ENCODE measurements at regions not wholly inside any gene's neighbourhood (a gene's known extent, or its start where the extent isn't known, plus 50 kb on each side); places are given as distances from the start of the nearest gene placed in this dataset.
A peak's percentile ranks its signal among the peaks of the same experiment; 100 is the strongest.
"Not testable (repeated sequence)": the region's sequence is repeated elsewhere in the genome, so short reads cannot be mapped to it uniquely, and the experiment has no call there.

GRCh38 chr9:63820383-63820782, 1464.6 kb downstream of the FOXD4L5 start:
- peaks cover 15% of the 10 kb centered on the region for H3K27me3 Mint-ChIP-seq
- H3K4me1 Mint-ChIP-seq, result peaks cover 16% of the 10 kb centered on the region
- H3K9me3 Mint-ChIP-seq, result peaks cover 25% of the 10 kb centered on the region
- intact Hi-C loops (cut with micrococcal nuclease); H3K4me3 Mint-ChIP-seq; H3K27ac Mint-ChIP-seq: not testable (repeated sequence)
- DNase-seq, result peak; percentile 64
- H3K36me3 Mint-ChIP-seq (ENCODE audit: low read depth), result peaks cover 12% of the 10 kb centered on the region

- Mint-ChIP-seq H3K27ac (peak overlapping the region; percentile 62), H3K4me3 (peak overlapping the region; percentile 81), H3K36me3 (ENCODE audit: low read depth) (peaks cover 8% of the 10 kb centered on the region), H3K4me1 (peaks cover 16% of the 10 kb centered on the region), H3K9me3 (peaks cover 24% of the 10 kb centered on the region), H3K27me3 (peaks cover 15% of the 10 kb centered on the region)
- intact Hi-C loops (cut with micrococcal nuclease), result no loop called here
- DNase-seq, result peak; percentile 90
Observed at GRCh38 chr9:63817622-63818518, 1467.1 kb downstream of the FOXD4L5 start.

GRCh38 chr9:63816751-63817621, 1468.0 kb downstream of the FOXD4L5 start:
- Mint-ChIP-seq H3K9me3 (peaks cover 24% of the 10 kb centered on the region), H3K36me3 (ENCODE audit: low read depth) (peaks cover 8% of the 10 kb centered on the region), H3K27me3 (peaks cover 15% of the 10 kb centered on the region), H3K4me1 (peaks cover 16% of the 10 kb centered on the region), H3K4me3 (peak overlapping the region; percentile 81), H3K27ac (peak overlapping the region; percentile 12)
- intact Hi-C loops (cut with micrococcal nuclease), result no loop called here
- DNase-seq, result peak; percentile 90

GRCh38 chr9:63814970-63815669, 1469.9 kb downstream of the FOXD4L5 start:
- DNase-seq; H3K27ac Mint-ChIP-seq; H3K36me3 Mint-ChIP-seq (ENCODE audit: low read depth); intact Hi-C loops (cut with micrococcal nuclease); H3K4me3 Mint-ChIP-seq: not testable (repeated sequence)
- Mint-ChIP-seq H3K9me3 (peaks cover 20% of the 10 kb centered on the region), H3K27me3 (peaks cover 15% of the 10 kb centered on the region), H3K4me1 (peaks cover 16% of the 10 kb centered on the region)

- H3K27ac Mint-ChIP-seq; H3K4me3 Mint-ChIP-seq; H3K36me3 Mint-ChIP-seq (ENCODE audit: low read depth); DNase-seq; intact Hi-C loops (cut with micrococcal nuclease): not testable (repeated sequence)
- Mint-ChIP-seq H3K4me1 (peaks cover 16% of the 10 kb centered on the region), H3K27me3 (peaks cover 15% of the 10 kb centered on the region), H3K9me3 (peaks cover 24% of the 10 kb centered on the region)
Observed at GRCh38 chr9:63813391-63814021, 1471.5 kb downstream of the FOXD4L5 start.

GRCh38 chr9:63812822-63813221, 1472.2 kb downstream of the FOXD4L5 start:
- peaks cover 11% of the 10 kb centered on the region for H3K4me1 Mint-ChIP-seq
- peaks cover 23% of the 10 kb centered on the region for H3K9me3 Mint-ChIP-seq
- H3K27ac Mint-ChIP-seq; DNase-seq; intact Hi-C loops (cut with micrococcal nuclease); H3K36me3 Mint-ChIP-seq (ENCODE audit: low read depth); H3K4me3 Mint-ChIP-seq: not testable (repeated sequence)
- H3K27me3 Mint-ChIP-seq, result peaks cover 10% of the 10 kb centered on the region

- H3K4me3 Mint-ChIP-seq; H3K4me1 Mint-ChIP-seq; intact Hi-C loops (cut with micrococcal nuclease); H3K36me3 Mint-ChIP-seq (ENCODE audit: low read depth); H3K27ac Mint-ChIP-seq; H3K27me3 Mint-ChIP-seq; DNase-seq: not testable (repeated sequence)
- peaks cover 12% of the 10 kb centered on the region for H3K9me3 Mint-ChIP-seq
Observed at GRCh38 chr9:63804205-63804604, 1480.8 kb downstream of the FOXD4L5 start.

- intact Hi-C loops (cut with micrococcal nuclease); H3K27ac Mint-ChIP-seq; H3K4me1 Mint-ChIP-seq; DNase-seq; H3K36me3 Mint-ChIP-seq (ENCODE audit: low read depth); H3K27me3 Mint-ChIP-seq; H3K4me3 Mint-ChIP-seq: not testable (repeated sequence)
- H3K9me3 Mint-ChIP-seq, result peaks cover 16% of the 10 kb centered on the region
Observed at GRCh38 chr9:63794081-63794685, 1490.8 kb downstream of the FOXD4L5 start.

GRCh38 chr9:63787454-63787853, 1497.6 kb downstream of the FOXD4L5 start:
- H3K4me3 Mint-ChIP-seq; H3K27ac Mint-ChIP-seq; H3K4me1 Mint-ChIP-seq; intact Hi-C loops (cut with micrococcal nuclease); H3K27me3 Mint-ChIP-seq; H3K36me3 Mint-ChIP-seq (ENCODE audit: low read depth); DNase-seq: not testable (repeated sequence)
- peaks cover 11% of the 10 kb centered on the region for H3K9me3 Mint-ChIP-seq

GRCh38 chr9:63785059-63785458, 1500.0 kb downstream of the FOXD4L5 start:
- DNase-seq; H3K36me3 Mint-ChIP-seq (ENCODE audit: low read depth); intact Hi-C loops (cut with micrococcal nuclease); H3K27ac Mint-ChIP-seq; H3K4me1 Mint-ChIP-seq; H3K9me3 Mint-ChIP-seq; H3K27me3 Mint-ChIP-seq; H3K4me3 Mint-ChIP-seq: not testable (repeated sequence)

GRCh38 chr9:63784421-63784820, 1500.6 kb downstream of the FOXD4L5 start:
- H3K9me3 Mint-ChIP-seq; H3K27ac Mint-ChIP-seq; H3K36me3 Mint-ChIP-seq (ENCODE audit: low read depth); intact Hi-C loops (cut with micrococcal nuclease); H3K4me3 Mint-ChIP-seq; H3K27me3 Mint-ChIP-seq; DNase-seq; H3K4me1 Mint-ChIP-seq: not testable (repeated sequence)

GRCh38 chr9:63781817-63782439, 1503.1 kb downstream of the FOXD4L5 start:
- H3K27ac Mint-ChIP-seq, result not testable (repeated sequence)

More at GRCh38 chr9:63781817-63782439, 1503.1 kb downstream of the FOXD4L5 start:
- H3K36me3 Mint-ChIP-seq (ENCODE audit: low read depth); DNase-seq; H3K27me3 Mint-ChIP-seq; intact Hi-C loops (cut with micrococcal nuclease); H3K4me3 Mint-ChIP-seq; H3K4me1 Mint-ChIP-seq; H3K9me3 Mint-ChIP-seq: not testable (repeated sequence)

All from activated CD4-positive, alpha-beta T cell treated with anti-CD3 and anti-CD28 coated beads, Interleukin-2, amount 10 ng/mL, durations not matched to agents 24 days and 14 days (primary cell).